SHP77 (cell line): ENCODE measurements at regions not wholly inside any gene's neighbourhood (a gene's known extent, or its start where the extent isn't known, plus 50 kb on each side); places are given as distances from the start of the nearest gene placed in this dataset.

Experiments used
- DNase-seq, 2 experiments: peaks; one replicate each; lab custom pipeline; 2025; lab: John Stamatoyannopoulos, UW

DNA sequence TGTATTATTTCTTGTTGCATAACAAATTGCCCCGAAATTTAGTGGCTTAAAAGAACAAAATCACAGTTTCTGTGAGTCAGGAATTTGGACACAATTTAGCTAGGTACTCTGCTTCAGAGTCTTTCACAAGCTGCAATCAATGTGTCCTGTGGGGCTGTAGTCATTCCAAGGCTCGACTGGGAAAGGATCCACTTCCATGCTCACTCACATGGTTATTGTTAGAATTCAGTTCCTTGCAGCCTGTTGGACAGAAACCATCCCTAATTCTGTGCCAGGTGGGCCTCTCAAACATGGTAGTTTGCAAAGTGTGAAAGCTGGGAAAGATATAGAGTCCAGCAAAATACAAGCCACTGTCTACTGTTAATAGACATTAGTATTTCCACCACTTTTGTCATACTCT, 59.7 kb upstream of the ARID2 start:
- DNase-seq = no peak

DNA sequence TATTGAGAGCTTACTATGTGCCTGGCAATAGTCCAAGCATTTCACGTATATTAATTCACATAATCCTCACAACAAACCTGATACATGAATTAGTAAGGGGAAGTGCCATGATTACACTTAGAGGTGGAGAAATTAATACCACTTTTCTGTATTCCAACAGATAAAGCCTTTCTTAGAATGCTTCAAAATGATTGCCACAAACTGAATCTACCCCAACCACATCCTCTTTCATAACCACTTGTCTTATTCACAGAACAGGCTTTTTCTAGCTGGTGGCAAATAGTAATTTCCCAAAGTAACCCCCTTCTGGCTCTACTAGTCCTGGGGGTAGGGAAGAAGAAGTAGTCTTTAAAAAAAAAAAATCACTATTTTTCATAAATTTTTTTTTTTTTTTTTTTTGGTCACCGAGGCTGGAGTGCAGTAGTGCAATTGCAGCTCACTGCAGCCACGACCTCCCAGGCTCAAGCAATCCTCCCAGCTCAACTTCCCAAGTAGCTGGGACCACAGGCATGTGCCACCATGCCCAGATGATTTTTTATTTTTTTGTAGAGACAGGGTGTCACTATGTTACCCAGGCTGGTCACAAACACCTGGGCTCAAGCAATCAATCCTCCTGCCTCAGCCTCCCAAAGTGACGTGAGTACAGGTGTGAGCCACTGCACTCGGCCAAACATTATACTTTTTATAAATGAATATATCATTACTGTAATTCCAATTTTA, 59.0 kb upstream of the ARID2 start:
- no peak for DNase-seq

DNA sequence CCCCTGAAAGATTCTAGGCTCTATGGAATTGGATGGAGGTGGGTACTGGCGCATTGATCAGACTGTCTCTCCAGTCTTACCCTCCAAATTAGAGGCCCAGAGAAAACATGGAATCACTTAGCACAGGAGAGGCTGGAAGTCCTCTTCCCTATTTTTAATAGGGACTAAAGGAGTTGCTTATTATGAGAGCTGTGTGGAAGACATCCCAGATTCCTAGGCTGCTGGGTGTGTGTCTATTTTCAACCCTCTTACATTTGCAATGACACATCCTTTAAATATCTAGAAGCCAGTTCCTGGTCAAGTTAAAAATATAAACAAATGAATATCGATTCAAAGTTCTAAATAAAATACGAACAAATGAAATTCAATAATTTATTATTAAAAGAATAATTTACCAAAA, 58.3 kb upstream of the ARID2 start:
- DNase-seq = no peak

DNA sequence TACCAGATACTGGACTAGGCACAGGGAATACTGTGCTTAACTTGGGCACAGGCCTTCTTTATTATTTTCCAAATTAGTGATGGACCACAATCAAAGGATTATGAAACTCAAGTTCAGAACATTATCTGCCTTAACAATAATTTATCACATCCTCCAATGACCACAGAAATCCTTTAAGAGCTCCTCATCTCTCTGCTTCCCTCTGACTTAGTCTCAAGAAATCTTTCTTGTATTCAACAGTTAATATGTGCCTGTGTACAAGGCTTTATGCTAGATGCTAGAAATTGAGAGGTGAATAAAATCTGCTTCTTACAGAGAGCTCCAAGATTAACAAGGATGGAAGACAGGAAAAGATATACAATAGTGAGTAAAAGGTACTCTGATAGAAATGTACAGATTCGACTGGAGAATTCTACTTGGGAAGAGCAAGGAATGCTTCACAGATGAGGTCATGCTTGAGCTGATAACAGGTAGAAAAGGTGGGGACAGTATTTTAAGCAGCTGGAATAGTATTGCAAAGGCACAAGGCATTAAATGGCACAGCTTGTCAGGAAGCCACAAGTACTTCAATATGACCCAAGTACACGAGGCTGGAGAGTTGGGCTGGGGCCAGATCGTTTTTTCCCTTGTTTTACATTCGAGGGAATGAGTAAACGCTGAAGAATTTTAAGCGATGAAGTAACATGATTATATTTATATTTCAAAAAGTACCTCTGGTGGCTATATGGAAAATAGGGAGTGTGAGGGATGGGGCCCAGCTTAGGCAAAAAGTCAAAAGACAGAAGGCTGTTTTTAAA, 55.1 kb upstream of the ARID2 start:
- DNase-seq = no peak

DNA sequence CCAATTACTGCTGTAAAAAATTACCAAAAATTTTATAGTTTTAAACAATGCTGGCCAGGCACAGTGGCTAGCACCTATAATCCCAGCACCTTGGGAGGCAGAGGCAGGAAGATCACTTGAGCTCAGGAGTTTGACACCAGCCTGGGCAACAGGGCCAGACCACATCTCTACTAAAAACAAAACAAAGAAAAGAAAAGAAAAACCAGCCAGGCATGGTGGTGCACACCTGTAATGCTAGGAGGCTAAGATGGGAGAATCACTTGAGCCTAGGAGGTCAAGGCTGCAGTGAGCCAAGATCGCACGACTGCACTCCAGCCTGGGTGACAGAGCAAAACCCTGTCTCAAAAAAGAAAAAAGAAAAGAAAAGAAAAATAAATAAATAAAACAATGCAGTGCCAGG, 54.0 kb upstream of the ARID2 start:
- no peak for DNase-seq
